Suppressor macrophage treated with lipopolysaccharide for 1 hour (primary cell): ENCODE measurements at regions not wholly inside any gene's neighbourhood (a gene's known extent, or its start where the extent isn't known, plus 50 kb on each side); places are given as distances from the start of the nearest gene placed in this dataset.
"Not testable (repeated sequence)": the region's sequence is repeated elsewhere in the genome, so short reads cannot be mapped to it uniquely, and the experiment has no call there.

Experiments
- DNase-seq, 3 donors: peaks; one replicate each; pipeline ENCODE4 v3.0.0-alpha.2; 2020 to 2022

GRCh38 chr1:14420686-14421085, 177.8 kb upstream of the KAZN start:
- no peak for DNase-seq

DNA sequence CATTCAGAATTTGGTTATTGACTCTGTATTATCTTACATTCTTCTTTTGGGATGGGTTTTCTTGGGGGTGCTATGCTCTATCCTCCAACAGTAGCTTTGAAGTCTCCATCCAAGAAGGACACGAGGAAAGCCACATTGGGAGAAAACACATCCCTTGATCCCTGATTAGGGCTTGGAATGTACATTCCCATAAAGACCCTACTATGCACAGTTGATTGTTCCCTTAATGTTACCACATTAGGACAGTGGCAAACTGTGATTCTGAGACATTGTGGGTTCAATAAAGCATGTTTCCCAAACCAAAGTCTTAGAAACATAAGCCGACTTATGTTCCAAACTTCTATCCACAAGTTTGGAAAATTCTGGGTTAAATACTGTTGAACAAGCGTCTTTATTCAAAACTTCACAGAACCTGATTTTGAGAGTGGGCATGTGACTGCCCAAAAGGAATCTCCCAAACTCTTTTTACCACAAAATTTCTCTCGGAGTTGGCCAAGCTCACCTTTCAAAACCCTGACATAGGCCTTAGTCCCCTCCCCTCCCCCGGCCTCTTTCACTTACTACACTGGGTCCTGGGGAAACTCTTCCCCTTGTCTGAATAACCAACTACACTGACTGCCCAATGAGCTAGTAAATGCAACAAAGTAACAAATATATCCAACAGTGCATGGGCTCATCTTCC, 177.0 kb upstream of the KAZN start:
- DNase-seq, result no peak

- peak; percentile 25 to 44 (median 38) for DNase-seq
These were observed 176.4 kb upstream of the KAZN start for GRCh38 chr1:14421977-14422609.

DNA sequence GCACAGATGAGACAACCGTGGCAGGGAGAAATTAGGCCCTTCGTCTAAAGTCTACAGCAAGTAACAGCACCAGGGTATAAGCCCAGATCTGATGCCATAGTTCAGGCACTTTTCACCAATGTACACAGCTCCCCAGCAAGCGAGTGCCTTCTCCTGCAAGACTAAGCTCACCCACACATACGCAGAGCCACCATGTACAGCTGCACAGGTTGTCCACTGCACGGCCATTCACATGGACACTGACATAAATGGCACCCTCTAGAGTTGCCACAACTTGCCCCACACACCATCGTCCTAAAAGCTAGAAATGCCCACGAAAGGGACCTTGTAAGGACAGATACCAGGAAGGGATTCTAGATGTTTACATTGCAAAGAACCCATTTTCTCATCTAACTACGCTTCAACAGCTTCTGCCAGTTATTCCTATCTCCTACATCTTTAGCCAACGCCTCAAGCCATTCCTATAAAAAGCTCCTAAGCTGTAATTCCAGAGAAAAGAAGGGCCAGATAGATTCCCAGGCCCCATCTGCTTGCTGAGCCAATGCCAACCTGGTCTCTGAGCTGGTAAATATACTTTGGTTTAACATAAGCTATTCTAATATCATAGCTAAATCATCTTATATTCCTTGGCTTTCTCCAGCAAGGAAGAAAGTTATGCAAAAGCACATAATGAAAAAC, 174.0 kb upstream of the KAZN start:
- no peak for DNase-seq

- no peak for DNase-seq
These were observed 171.6 kb upstream of the KAZN start for GRCh38 chr1:14426854-14427253.

GRCh38 chr1:14429577-14429976, 168.9 kb upstream of the KAZN start:
- no peak for DNase-seq

DNA sequence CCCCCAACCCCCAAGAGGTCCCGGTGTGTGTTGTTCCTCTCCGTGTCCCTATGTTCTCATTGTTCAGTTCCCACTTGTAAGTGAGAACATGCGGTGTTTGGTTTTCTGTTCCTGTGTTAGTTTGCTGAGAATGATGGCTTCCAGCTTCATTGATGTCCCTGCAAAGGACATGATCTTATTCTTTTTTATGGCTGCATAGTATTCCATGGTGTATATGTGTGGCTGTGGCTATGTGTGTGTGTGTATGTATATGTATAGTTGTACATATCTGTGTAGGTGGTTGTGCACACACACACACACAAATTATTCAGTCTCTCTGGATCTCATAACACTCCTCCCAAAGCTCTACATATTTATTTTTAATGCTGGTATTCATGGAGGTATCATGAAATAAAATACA, 165.8 kb upstream of the KAZN start:
- DNase-seq, result not testable (repeated sequence)

- peak in 2 of 3 donors; percentile 6 to 14 for DNase-seq
These were observed 163.0 kb upstream of the KAZN start for GRCh38 chr1:14435368-14436023.

GRCh38 chr1:14437417-14437918, 161.0 kb upstream of the KAZN start:
- no peak for DNase-seq

GRCh38 chr1:14438127-14438769, 160.2 kb upstream of the KAZN start:
- DNase-seq, result no peak

GRCh38 chr1:14439015-14439414, 159.5 kb upstream of the KAZN start:
- DNase-seq, result no peak

- no peak for DNase-seq
These were observed 158.3 kb upstream of the KAZN start for GRCh38 chr1:14440166-14440565.

- DNase-seq, result no peak
These were observed 157.8 kb upstream of the KAZN start for GRCh38 chr1:14440731-14441130.

- DNase-seq, result no peak
These were observed 157.2 kb upstream of the KAZN start for GRCh38 chr1:14441302-14441741.

DNA sequence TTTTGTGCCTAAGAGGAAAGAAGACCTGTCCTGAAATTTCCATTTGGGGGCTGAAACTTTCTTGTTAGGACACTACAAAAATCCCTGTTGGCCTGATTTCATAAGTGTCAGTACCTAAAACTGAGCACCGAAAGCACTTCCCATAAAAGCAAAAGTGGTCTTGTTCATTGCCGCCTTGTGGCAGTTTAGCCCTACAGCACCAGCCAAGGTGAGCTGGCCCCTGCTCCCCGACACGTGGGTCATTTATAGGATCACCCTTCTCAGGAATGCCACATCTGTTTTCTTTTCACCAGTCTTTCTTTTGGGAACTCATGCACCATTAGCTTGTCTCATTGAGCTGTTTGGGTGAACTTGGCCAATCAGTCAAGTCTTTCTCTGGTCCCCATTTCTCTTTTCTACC, 155.8 kb upstream of the KAZN start:
- no peak for DNase-seq

DNA sequence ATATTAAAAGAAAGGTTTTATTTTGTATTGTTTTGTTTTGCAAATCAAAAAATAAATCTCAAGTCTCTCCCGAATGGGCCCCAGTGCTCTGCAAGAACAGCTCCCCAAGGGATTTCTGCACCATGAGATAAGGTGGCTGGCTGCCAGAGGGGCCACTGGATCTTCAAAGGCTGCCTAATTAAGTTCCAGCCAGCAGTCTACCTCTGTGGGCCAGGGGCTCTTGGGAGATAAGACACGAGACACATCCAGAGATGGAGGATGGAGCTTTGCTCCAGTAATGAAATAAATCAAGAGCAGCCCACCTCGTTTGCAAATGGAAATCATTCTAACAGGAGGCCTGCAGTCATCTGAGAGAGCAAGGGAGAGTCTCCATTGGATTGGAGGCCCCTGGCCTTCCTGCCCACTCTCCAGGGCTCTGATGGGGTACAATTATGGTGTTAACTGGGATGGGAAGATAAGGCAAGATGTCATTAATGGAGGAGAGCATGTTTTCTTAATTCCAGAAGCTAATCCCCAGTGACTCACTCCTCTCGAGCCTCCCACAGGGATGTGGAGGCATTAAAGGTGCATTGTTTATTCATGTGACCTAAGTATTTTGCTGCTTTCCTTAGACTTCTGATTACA, 155.2 kb upstream of the KAZN start:
- no peak for DNase-seq

DNA sequence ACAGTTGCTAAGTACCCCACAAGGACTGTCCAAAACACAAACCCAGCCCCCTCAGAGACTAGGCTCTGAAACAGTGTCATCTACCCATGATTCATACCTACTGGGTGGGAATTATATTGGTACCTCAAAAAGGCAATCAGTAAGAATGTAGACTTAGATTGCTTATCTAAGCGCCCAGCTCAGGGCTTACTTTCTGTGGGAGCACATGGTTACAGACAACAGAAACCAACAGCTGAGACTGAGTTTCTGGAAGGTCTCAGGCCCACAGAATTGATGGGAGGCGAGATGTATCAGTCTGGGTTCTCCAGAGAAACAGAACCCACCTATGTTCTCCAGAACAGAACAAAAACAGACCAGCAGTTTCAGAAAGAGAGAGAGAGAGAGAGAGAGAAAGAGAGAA, 147.3 kb upstream of the KAZN start:
- DNase-seq, result no peak

DNA sequence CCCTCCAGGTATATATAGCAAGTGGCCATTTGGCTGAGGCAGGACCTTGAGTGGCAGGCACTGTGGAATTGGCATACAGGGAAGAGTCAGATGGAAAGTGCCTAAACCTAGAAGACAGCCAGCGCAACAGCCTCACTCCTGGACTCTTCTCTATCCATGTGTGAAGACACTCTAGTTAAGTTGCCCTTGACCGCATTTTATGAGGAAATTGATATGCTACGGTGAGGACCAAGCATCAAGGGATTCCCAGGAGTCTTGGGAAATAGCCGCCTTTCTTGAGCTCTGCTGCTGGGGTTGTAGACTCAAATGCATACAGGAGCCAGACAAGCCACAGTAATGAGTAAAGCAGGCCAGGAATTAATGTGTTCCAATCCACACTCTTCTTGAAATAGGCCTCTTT, 145.9 kb upstream of the KAZN start:
- no peak for DNase-seq

- DNase-seq, result no peak
These were observed 138.3 kb upstream of the KAZN start for GRCh38 chr1:14460173-14460572.

DNA sequence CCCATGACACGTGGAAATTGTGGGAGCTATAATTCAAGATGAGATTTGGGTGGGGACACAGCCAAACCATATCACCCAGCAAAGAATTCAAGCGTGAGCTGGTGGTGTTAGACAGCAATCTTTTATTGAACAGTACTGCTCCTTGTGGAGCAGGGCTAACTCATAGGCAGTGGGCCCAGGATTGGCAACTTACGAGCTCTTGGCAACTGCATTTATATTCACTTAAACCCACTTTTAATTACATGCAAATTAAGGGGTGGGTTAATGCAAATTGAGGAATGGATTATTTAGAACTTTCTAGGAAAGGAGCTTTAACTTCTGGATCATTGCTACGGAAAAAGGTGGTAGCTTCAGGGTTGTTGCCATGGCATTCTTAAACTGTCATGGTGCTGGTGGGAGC, 135.6 kb upstream of the KAZN start:
- no peak for DNase-seq

DNA sequence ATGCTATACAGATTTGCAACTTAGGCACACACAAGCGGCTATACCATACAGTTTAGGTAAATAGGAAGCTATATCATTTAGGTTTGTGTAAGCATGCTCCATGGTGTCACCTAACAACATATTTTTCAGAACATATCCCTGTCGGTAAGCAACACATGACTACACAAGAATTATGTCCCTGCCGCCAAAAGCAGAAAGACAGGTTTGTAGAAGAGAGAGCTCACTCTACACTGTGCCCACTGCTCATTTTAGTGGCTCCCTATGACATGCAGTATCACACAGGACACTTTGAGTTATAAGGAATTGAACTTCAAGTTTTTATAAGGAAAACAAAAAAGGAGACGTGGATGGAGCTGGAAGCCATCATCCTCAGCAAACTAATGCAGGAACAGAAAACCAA, 132.5 kb upstream of the KAZN start:
- DNase-seq, result no peak

GRCh38 chr1:14467112-14467511, 131.4 kb upstream of the KAZN start:
- DNase-seq, result no peak

- DNase-seq, result no peak
These were observed 129.7 kb upstream of the KAZN start for GRCh38 chr1:14468751-14469150.
